K562 (cell line): ENCODE measurements at regions not wholly inside any gene's neighbourhood (a gene's known extent, or its start where the extent isn't known, plus 50 kb on each side); places are given as distances from the start of the nearest gene placed in this dataset.

Experiments used
- ATAC-seq: fragments of 200-7000 bp; cut with Tn5 transposase; 3 replicates; pipeline ENCODE4 v1.9.1; 2020; ENCODE audit warnings: moderate library complexity
- BruUV-seq: library from RNA; stranded (reverse); fragments of 400-500 nt; replicated peaks from 2 replicates; lab custom pipeline; 2021; lab: Mats Ljungman, UMichigan
- CTCF ChIA-PET: fragments of 300-600 bp; formaldehyde crosslinking; extraction: SDS; loops from one replicate; lab custom pipeline; 2021; ENCODE audit warnings: low intra/inter-chr PET ratio; lab: Yijun Ruan, JAX
- POLR2A ChIA-PET: fragments of 300-600, 350-650 bp; sonication (Branson Sonifier 250); formaldehyde crosslinking; extraction: SDS; loops from one replicate; lab custom pipeline; 2021; ENCODE audit warnings: antibody characterized with exemption, inconsistent platforms; lab: Yijun Ruan, JAX
- DNase-seq, 4 experiments: peaks; one replicate each; pipeline versions ENCODE4 v3.0.0 to v3.0.0-alpha.2; 2011 to 2018; ENCODE audit warnings: low spot score in 3 of 4, mixed read lengths in 3 of 4; ENCODE audit errors: extremely low read depth in 1 of 4
- FAIRE-seq: peaks from 2 replicates; lab custom pipeline; 2011; peaks lifted over from hg19 to GRCh38; lab: Jason Lieb, UNC
- H2AFZ ChIP-seq: 2 replicates; pipeline ENCODE4 v1.6.0; 2011; ENCODE audit warnings: low read depth, low read length, control low read depth, inconsistent platforms
- H3K27ac ChIP-seq: fragments of 200-600 bp; 3 replicates; pipeline ENCODE4 v1.8.0; 2011; ENCODE audit warnings: low read depth, mild to moderate bottlenecking, control low read depth, inconsistent platforms, low read length, moderate library complexity, mixed read lengths; ENCODE audit errors: extremely low read depth
- H3K27me3 ChIP-seq, 2 experiments: fragments of 300-600 bp in 1 of 2; 2 replicates in 1 of 2; 3 replicates in 1 of 2; pipeline versions ENCODE4 v1.6.0 to v1.8.0; 2011; ENCODE audit warnings: inconsistent platforms in 2 of 2, low read length in 2 of 2, mild to moderate bottlenecking in 1 of 2, mixed read lengths in 1 of 2, moderate library complexity in 1 of 2; ENCODE audit not compliant: control insufficient read depth in 2 of 2, insufficient read depth in 2 of 2
- H3K36me3 ChIP-seq: fragments of 300-600 bp; 3 replicates; pipeline ENCODE4 v1.8.0; 2011; ENCODE audit warnings: mild to moderate bottlenecking, low read length, inconsistent platforms; ENCODE audit not compliant: control insufficient read depth, insufficient read depth
- H3K4me1 ChIP-seq, 2 experiments: fragments of 200-600 bp in 1 of 2; replicated peaks in 1 of 2; 2 replicates in 1 of 2; 3 replicates in 1 of 2; pipeline versions ENCODE4 v1.5.1 to v1.8.0; 2011; ENCODE audit warnings: inconsistent platforms in 2 of 2, low read length in 2 of 2, mild to moderate bottlenecking in 1 of 2, mixed read lengths in 1 of 2, moderate library complexity in 1 of 2; ENCODE audit not compliant: control insufficient read depth in 2 of 2, insufficient read depth in 2 of 2
- H3K4me2 ChIP-seq: 2 replicates; pipeline ENCODE4 v1.6.1; 2011; ENCODE audit warnings: low read length, control low read depth, inconsistent platforms, mixed read lengths; ENCODE audit not compliant: insufficient read depth
- H3K4me3 ChIP-seq: fragments of 200-600 bp; sonication (generic), shearing (Covaris generic); 2 replicates; pipeline ENCODE4 v1.5.1; 2016; ENCODE audit warnings: control low read depth, inconsistent platforms
- H3K79me2 ChIP-seq: fragments of 200-600 bp; 3 replicates; pipeline ENCODE4 v1.8.0; 2011; ENCODE audit warnings: low read length, inconsistent platforms; ENCODE audit not compliant: control insufficient read depth, insufficient read depth
- H3K9ac ChIP-seq, 2 experiments: 2 replicates each; pipeline versions ENCODE4 v1.6.0 to v1.6.1; 2011; ENCODE audit warnings: low read depth in 2 of 2, low read length in 2 of 2, control low read depth in 1 of 2, inconsistent platforms in 1 of 2, mild to moderate bottlenecking in 1 of 2, mixed read lengths in 1 of 2; ENCODE audit not compliant: insufficient read depth in 1 of 2
- H3K9me1 ChIP-seq: one replicate; pipeline ENCODE4 v1.6.0; 2011; ENCODE audit warnings: inconsistent platforms, mild to moderate bottlenecking, low read length, moderate library complexity; ENCODE audit not compliant: control insufficient read depth, insufficient read depth
- H3K9me3 ChIP-seq: replicated peaks from 2 replicates; pipeline ENCODE4 v1.5.1; 2011; ENCODE audit warnings: low read depth, low read length, inconsistent platforms; ENCODE audit not compliant: control insufficient read depth, insufficient read depth
- H4K20me1 ChIP-seq: replicated peaks from 2 replicates; pipeline ENCODE4 v1.6.1; 2011; ENCODE audit warnings: low read length, inconsistent platforms, mixed read lengths; ENCODE audit not compliant: control insufficient read depth, insufficient read depth
- DIDO1 ChIP-seq: fragments of 450-650 bp; IDR thresholded peaks from 2 replicates; pipeline ENCODE4 v1.6.1; 2016; ENCODE audit warnings: low read depth, missing biosample characterization, missing genetic modification characterization
- GABPB2 ChIP-seq: fragments of 250-450 bp; sonication (Bioruptor Pico); conservative IDR thresholded peaks from 2 replicates; pipeline ENCODE4 v1.5.1; 2021; ENCODE audit warnings: mild to moderate bottlenecking
- RAD21 ChIP-seq, 2 experiments: fragments of 250-450 bp in 1 of 2; fragments of 450-650 bp in 1 of 2; sonication (Bioruptor Pico) in 1 of 2; formaldehyde crosslinking in 1 of 2; IDR thresholded peaks in 1 of 2; conservative IDR thresholded peaks in 1 of 2; 2 replicates each; pipeline versions ENCODE4 v1.4.0 to v1.8.0; 2020 to 2022; ENCODE audit warnings: mild to moderate bottlenecking in 2 of 2, moderate library complexity in 1 of 2
- ZKSCAN1 ChIP-seq: fragments of 150-350 bp; IDR thresholded peaks from 2 replicates; pipeline ENCODE4 v1.6.1; 2016; ENCODE audit warnings: low read depth, low read length
- ZNF174 ChIP-seq: fragments of 250-450 bp; sonication (Bioruptor Pico); IDR thresholded peaks from 2 replicates; pipeline ENCODE4 v1.4.0; 2020; ENCODE audit warnings: mild to moderate bottlenecking
- ZNF583 ChIP-seq: fragments of 250-450 bp; sonication (Bioruptor Pico); IDR thresholded peaks from 2 replicates; pipeline ENCODE4 v1.4.0; 2020
- WGBS: fragments of 100-300 bp; shearing (Covaris generic); methylation state at CpG from one replicate; pipeline ENCODE4 v1.1.6; 2016; ENCODE audit warnings: low coverage, mixed read lengths; ENCODE audit not compliant: insufficient coverage; ENCODE audit errors: missing lambda C conversion rate; 5-methylcytosine and 5-hydroxymethylcytosine counted together
- in situ Hi-C: fragments of 300-500 bp; cut with MboI; formaldehyde crosslinking; loops from 4 replicates; pipeline ENCODE4 v1.15.0; 2018; ENCODE audit warnings: inconsistent platforms, mixed read lengths
- intact Hi-C: fragments of 100-400 bp; cut with micrococcal nuclease; formaldehyde crosslinking; loops from 2 replicates; pipeline ENCODE4 v1.14.2; 2022
- TF ChIP-seq, protein P1 (sequence below), 3 experiments: fragments of 200-800 bp in 1 of 3; fragments of 250-450 bp in 1 of 3; fragments of 450-650 bp in 1 of 3; sonication (Bioruptor Pico) in 1 of 3; sonication (Bioruptor generic) in 1 of 3; formaldehyde crosslinking in 1 of 3; IDR thresholded peaks; 2 replicates each; pipeline versions ENCODE4 v1.6.1 to v1.8.0; 2016 to 2022; ENCODE audit warnings: mild to moderate bottlenecking in 2 of 3, missing genetic modification characterization in 2 of 3, missing compliant biosample characterization in 1 of 3, moderate library complexity in 1 of 3

DNA sequence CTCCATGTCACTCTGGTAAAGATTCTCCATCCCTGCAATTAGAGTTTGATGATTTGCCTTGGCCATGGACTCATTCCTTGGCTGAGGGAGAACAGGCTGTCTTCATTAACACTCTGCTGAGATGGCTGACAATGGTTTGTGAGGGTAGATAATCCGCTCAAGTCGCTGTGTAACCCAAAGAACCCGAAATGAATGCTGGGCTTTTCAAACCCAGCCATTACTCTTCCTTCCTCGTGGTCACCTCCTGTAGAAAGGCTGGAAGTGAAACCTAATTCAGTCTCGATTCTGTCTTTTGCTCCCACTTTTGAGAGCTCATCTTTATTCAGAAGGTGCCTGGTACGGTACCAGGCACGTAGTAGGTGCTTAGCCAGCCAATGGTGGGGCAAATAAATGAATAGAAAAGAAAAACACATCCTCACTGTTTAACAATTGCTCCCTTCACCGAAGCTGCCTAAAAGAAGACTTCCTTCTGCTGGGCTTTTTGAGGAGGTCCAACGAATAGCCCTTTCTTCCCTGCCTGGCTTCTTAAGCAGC is 190.2 kb downstream of the BCAS1 start:
- CTCF ChIA-PET, result no interaction called here
- Histone ChIP-seq H3K27ac (no peak overlapping the region), H3K9me1 (no peaks in the 10 kb centered on the region), H2AFZ (peak overlapping the region; percentile 54), H3K27me3 (no peaks in the 10 kb centered on the region), H3K4me3 (no peak overlapping the region), H3K36me3 (no peaks in the 10 kb centered on the region), H3K9ac (no peak overlapping the region), H4K20me1 (no peaks in the 10 kb centered on the region), H3K9me3 (no peaks in the 10 kb centered on the region), H3K4me2 (no peak overlapping the region), H3K79me2 (no peaks in the 10 kb centered on the region), H3K4me1 (no peaks in the 10 kb centered on the region; a peak in 2 of 5 replicates)
- in situ Hi-C loops, result no loop called here
- no peak for DNase-seq
- no peak for ATAC-seq
- intact Hi-C loops, result no loop called here
- no TSS peak for BruUV-seq
- 56% methylated on average over 9 of the region's 9 CpGs for WGBS
- FAIRE-seq, result no peak
- no peak for TF ChIP-seq GABPB2
- TF ChIP-seq RAD21 (CRISPR knock-in tag; conservative IDR thresholded peaks at IDR 0.05 in 1 of 2, IDR thresholded peaks at IDR 0.05 in 1 of 2), result no peak
- TF ChIP-seq ZNF583 (CRISPR knock-in tag), result no peak
- TF ChIP-seq, protein P1, sequence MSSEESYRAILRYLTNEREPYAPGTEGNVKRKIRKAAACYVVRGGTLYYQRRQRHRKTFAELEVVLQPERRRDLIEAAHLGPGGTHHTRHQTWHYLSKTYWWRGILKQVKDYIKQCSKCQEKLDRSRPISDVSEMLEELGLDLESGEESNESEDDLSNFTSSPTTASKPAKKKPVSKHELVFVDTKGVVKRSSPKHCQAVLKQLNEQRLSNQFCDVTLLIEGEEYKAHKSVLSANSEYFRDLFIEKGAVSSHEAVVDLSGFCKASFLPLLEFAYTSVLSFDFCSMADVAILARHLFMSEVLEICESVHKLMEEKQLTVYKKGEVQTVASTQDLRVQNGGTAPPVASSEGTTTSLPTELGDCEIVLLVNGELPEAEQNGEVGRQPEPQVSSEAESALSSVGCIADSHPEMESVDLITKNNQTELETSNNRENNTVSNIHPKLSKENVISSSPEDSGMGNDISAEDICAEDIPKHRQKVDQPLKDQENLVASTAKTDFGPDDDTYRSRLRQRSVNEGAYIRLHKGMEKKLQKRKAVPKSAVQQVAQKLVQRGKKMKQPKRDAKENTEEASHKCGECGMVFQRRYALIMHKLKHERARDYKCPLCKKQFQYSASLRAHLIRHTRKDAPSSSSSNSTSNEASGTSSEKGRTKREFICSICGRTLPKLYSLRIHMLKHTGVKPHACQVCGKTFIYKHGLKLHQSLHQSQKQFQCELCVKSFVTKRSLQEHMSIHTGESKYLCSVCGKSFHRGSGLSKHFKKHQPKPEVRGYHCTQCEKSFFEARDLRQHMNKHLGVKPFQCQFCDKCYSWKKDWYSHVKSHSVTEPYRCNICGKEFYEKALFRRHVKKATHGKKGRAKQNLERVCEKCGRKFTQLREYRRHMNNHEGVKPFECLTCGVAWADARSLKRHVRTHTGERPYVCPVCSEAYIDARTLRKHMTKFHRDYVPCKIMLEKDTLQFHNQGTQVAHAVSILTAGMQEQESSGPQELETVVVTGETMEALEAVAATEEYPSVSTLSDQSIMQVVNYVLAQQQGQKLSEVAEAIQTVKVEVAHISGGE (CRISPR knock-in tag; IDR thresholded peaks at IDR 0.05), result peak in 1 of 3 experiments; percentile 90; a peak in 2 of 6 replicates
- no peak for TF ChIP-seq DIDO1
- no peak for TF ChIP-seq ZNF174 (CRISPR knock-in tag)
- peak; percentile 80; the same call in 1 of the 2 replicates for TF ChIP-seq ZKSCAN1
- POLR2A ChIA-PET, result interaction anchor here (0.6 to 1.2 kb wide), 3 partner anchors 12 to 291 kb away, joined by 3 to 8 read pairs (median 3); no protein-coding TSS in a partner anchor
